ENCODE measurements at regions not wholly inside any gene's neighbourhood (a gene's known extent, or its start where the extent isn't known, plus 50 kb on each side); places are given as distances from the start of the nearest gene placed in this dataset.

- Histone ChIP-seq H3K9ac (ENCODE audit: control insufficient read depth, extremely low read depth, insufficient read depth, low read length) (no peak overlapping the region), H3K4me2 (ENCODE audit: control insufficient read depth, extremely low read depth, insufficient read depth, low read depth, low read length) (no peak overlapping the region), H2AFZ (ENCODE audit: control insufficient read depth, low read length) (no peak overlapping the region), H3K36me3 (ENCODE audit: control insufficient read depth in 2 of 2, extremely low read depth in 1 of 2, insufficient read depth in 2 of 2, low read length in 2 of 2) (no peaks in the 10 kb centered on the region), H3K79me2 (ENCODE audit: control insufficient read depth, insufficient read depth, low read length) (no peaks in the 10 kb centered on the region), H3K4me3 (ENCODE audit: control insufficient read depth in 2 of 3, extremely low read depth in 1 of 3, insufficient read depth in 2 of 3, low read depth in 1 of 3, low read length in 3 of 3) (no peak overlapping the region), H3K9me3 (ENCODE audit: control insufficient read depth, low read depth, low read length) (no peaks in the 10 kb centered on the region), H3K27ac (ENCODE audit: control insufficient read depth, insufficient read depth, low read length) (no peak overlapping the region), H4K20me1 (ENCODE audit: control insufficient read depth, extremely low read depth, insufficient read depth, low read length) (no peaks in the 10 kb centered on the region), H3K9me1 (ENCODE audit: control insufficient read depth, extremely low read depth, insufficient read depth, low read length) (no peaks in the 10 kb centered on the region), H3K27me3 (ENCODE audit: control insufficient read depth, extremely low read depth, insufficient read depth, low read length) (no peaks in the 10 kb centered on the region), H3K4me1 (ENCODE audit: control insufficient read depth, extremely low read depth, insufficient read depth, low read length) (no peaks in the 10 kb centered on the region)
- TF ChIP-seq EZH2 (IDR thresholded peaks at IDR 0.05; ENCODE audit: low read length) = no peak
- TF ChIP-seq, protein P1, sequence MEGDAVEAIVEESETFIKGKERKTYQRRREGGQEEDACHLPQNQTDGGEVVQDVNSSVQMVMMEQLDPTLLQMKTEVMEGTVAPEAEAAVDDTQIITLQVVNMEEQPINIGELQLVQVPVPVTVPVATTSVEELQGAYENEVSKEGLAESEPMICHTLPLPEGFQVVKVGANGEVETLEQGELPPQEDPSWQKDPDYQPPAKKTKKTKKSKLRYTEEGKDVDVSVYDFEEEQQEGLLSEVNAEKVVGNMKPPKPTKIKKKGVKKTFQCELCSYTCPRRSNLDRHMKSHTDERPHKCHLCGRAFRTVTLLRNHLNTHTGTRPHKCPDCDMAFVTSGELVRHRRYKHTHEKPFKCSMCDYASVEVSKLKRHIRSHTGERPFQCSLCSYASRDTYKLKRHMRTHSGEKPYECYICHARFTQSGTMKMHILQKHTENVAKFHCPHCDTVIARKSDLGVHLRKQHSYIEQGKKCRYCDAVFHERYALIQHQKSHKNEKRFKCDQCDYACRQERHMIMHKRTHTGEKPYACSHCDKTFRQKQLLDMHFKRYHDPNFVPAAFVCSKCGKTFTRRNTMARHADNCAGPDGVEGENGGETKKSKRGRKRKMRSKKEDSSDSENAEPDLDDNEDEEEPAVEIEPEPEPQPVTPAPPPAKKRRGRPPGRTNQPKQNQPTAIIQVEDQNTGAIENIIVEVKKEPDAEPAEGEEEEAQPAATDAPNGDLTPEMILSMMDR (optimal IDR thresholded peaks at IDR 0.05 in 1 of 3, IDR thresholded peaks at IDR 0.05 in 1 of 3, conservative IDR thresholded peaks at IDR 0.05 in 1 of 3; ENCODE audit: extremely low read depth in 1 of 3, insufficient read depth in 2 of 3, low read length in 3 of 3) = no peak
- FAIRE-seq (no peak), DNase-seq (ENCODE audit: low read depth, low spot score) (no peak)
- dilution Hi-C loops (cut with MboI; ENCODE audit: extremely low pct_ligation_motif_present, low sequenced_read_pairs) = no loop called here
These were observed 646.7 kb downstream of the LTN1 start for GRCh38 chr21:28345934-28346333.

DNA sequence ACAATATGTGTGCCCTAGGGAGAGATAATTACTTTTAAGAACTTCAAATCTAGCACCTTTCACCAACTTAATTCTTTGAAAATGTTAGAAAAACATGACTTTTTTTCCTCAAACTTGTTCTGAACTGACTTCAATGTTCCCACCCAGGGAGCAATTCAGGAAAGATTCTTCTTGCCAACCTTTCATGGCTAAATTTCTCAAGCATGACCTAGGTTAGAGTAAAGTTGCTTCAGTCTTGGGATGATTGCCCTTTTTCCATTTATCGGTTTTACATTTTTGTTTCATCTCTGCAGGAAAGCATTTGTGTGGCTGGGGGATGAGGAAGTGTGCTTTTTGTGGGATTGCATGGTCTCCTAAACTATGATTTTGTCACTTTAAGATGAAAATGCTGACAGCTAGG, 647.7 kb downstream of the LTN1 start:
- TF ChIP-seq, protein P1 (optimal IDR thresholded peaks at IDR 0.05 in 1 of 3, IDR thresholded peaks at IDR 0.05 in 1 of 3, conservative IDR thresholded peaks at IDR 0.05 in 1 of 3; ENCODE audit: extremely low read depth in 1 of 3, insufficient read depth in 2 of 3, low read length in 3 of 3) = no peak
- no peak for TF ChIP-seq EZH2 (IDR thresholded peaks at IDR 0.05; ENCODE audit: low read length)
- Histone ChIP-seq H3K27me3 (ENCODE audit: control insufficient read depth, extremely low read depth, insufficient read depth, low read length) (no peaks in the 10 kb centered on the region), H3K4me3 (ENCODE audit: control insufficient read depth in 2 of 3, extremely low read depth in 1 of 3, insufficient read depth in 2 of 3, low read depth in 1 of 3, low read length in 3 of 3) (no peak overlapping the region), H3K36me3 (ENCODE audit: control insufficient read depth in 2 of 2, extremely low read depth in 1 of 2, insufficient read depth in 2 of 2, low read length in 2 of 2) (no peaks in the 10 kb centered on the region), H3K9me1 (ENCODE audit: control insufficient read depth, extremely low read depth, insufficient read depth, low read length) (no peaks in the 10 kb centered on the region), H3K9ac (ENCODE audit: control insufficient read depth, extremely low read depth, insufficient read depth, low read length) (no peak overlapping the region), H3K27ac (ENCODE audit: control insufficient read depth, insufficient read depth, low read length) (no peak overlapping the region), H3K4me2 (ENCODE audit: control insufficient read depth, extremely low read depth, insufficient read depth, low read depth, low read length) (no peak overlapping the region), H2AFZ (ENCODE audit: control insufficient read depth, low read length) (no peak overlapping the region), H3K4me1 (ENCODE audit: control insufficient read depth, extremely low read depth, insufficient read depth, low read length) (no peaks in the 10 kb centered on the region), H3K79me2 (ENCODE audit: control insufficient read depth, insufficient read depth, low read length) (no peaks in the 10 kb centered on the region), H4K20me1 (ENCODE audit: control insufficient read depth, extremely low read depth, insufficient read depth, low read length) (no peaks in the 10 kb centered on the region), H3K9me3 (ENCODE audit: control insufficient read depth, low read depth, low read length) (no peaks in the 10 kb centered on the region)
- no peak for DNase-seq (ENCODE audit: low read depth, low spot score)
- dilution Hi-C loops (cut with MboI; ENCODE audit: extremely low pct_ligation_motif_present, low sequenced_read_pairs) = no loop called here
- FAIRE-seq = no peak
